GM18867 (cell line): ENCODE measurements at regions not wholly inside any gene's neighbourhood (a gene's known extent, or its start where the extent isn't known, plus 50 kb on each side); places are given as distances from the start of the nearest gene placed in this dataset.
"Not testable (repeated sequence)": the region's sequence is repeated elsewhere in the genome, so short reads cannot be mapped to it uniquely, and the experiment has no call there.

Experiments
- ATAC-seq: cut with Tn5 transposase; IDR thresholded peaks from one replicate; pipeline ENCODE4 v1.9.1; 2021; ENCODE audit warnings: mild to moderate bottlenecking, moderate library complexity; ENCODE audit not compliant: unreplicated experiment

DNA sequence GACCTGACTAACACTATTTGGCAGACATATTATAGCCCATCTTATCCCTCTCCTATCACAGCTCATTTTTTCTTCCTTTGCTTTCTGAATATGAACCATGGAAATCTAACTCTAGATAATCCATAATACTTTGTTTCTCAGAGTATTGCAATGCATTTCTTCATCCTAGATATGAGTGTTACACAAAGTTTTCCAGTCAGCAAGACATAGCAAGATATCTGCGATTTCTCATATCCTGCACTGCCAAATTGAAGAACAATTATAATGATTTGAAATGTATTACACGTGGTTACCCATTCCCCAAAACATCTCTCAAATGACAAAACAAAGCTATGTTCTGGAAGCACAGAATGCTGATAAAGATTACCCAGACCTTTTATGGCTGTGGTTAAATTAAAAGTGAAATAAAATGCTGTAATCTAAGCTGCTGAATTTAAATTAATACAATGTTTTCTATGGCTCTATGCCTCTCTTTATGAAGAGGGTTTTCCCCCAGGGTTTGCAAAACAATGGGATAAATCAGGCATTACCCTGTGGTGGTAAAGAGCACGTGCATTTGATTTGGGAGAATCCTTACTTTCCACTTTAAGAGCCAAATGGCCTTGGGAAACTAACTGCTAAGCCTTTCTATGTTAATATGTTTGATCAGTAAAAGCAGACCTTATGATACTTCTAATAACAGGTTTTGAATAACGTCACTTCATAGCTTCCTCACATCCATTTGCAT is 1291.0 kb upstream of the CNTN5 start:
- ATAC-seq: no peak

GRCh38 chr11:97732011-97732632 is 1288.6 kb upstream of the CNTN5 start:
- ATAC-seq: no peak

- no peak for ATAC-seq
Measured at GRCh38 chr11:97738751-97739150, 1282.0 kb upstream of the CNTN5 start.

- ATAC-seq: no peak
Measured at GRCh38 chr11:97739932-97740800, 1280.6 kb upstream of the CNTN5 start.

DNA sequence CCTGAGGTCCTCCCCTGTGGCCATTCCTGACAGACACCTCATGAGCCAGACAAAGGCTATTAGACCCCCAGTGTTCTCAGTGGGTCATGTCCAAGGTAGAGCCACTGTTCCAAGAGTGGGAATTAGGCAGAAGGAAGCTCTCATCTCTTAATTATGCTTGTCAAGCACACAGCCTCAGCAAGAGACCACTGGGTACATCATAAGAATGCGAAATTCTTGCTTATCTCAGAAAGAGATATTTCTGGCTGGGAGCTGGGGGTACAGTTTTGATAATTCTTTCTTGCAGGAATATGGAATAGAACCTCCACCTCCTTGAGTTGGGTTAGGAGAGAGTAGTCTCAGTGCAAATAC is 1280.0 kb upstream of the CNTN5 start:
- ATAC-seq: no peak

DNA sequence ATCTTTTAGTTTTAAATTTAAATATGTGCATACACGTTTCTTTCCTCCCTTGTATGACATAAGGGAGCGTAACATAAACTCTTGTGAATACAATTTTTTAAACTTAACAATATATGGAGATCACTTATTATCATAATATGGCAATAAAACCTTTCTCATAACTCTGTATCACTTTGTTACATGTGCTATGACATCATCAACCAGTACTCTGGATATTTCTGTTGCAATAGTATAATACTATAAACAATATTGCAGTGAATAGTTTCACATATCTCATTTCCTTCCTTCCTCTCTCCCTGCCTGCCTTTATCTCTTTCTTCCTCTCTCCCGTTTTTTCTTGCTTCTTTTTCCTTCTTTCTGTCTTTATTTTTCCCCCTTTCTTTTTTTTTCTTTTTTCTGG is 1278.0 kb upstream of the CNTN5 start:
- ATAC-seq: no peak

DNA sequence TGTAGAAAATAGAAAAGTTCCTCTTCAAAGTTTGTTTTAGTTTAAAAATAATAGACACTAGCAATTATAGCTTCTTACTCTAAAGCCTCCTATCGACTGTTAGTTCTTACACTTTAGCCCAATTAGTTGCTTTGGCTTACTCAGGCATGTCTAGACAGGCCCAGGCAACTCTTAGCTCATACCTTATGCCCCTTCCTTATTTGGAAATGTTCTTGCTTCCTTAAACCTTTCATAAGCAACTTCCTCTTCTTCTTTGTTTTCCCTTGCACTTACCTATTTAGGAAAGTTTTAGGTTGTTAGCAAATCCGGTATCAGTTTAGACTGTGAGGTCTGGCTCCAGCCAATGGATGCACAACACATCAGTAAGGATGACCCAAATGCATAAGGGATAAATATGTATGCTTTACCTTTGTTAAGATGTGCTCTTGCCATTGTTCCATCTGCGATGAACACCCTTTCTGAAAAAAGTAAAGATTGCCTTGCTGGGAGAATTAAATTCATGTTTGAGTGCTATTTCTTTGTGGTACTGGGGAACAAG is 1277.5 kb upstream of the CNTN5 start:
- ATAC-seq: no peak

DNA sequence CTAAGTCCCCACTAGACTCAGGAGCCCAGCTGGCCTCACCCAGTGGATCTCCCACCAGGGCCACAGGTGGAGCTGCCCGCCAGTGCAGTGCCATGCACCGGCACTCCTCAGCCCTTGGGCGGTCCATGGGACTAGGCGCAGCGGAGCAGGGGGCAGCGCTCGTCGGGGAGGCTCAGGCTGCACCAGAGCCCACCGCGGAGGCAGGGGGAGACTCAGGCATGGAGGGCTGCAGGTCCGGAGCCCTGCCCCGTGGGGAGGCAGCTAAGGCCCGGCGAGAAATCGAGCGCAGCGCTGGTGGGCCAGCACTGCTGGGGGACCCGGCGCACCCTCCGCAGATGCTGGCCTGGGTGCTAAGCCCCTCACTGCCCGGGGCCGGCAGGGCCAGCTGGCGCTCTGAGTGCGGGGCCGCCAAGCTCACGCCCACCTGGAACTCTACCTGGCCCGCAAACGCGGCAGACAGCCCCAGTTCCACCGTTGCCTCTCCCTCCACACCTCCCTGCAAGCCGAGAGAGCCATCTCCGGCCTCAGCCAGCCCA is 1275.2 kb upstream of the CNTN5 start:
- ATAC-seq: no peak

DNA sequence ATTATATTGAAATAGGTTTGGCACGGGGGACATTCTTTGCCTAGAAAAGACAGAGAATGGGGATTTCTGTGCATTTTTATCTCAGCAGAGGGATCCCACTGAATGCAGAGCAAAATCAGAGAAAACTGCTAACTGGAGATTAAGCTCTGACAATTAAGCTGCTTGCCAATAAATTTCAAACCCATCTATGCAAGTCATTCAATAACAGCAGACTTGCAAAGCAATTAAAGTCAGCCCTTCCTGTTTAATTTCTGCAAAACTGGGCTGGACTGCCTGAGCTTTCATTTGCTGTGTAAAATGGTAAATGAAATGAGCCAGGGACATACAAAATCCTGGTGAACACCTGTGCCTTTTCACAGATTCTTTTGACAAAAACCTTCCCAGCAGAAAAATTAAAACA is 1273.9 kb upstream of the CNTN5 start:
- ATAC-seq: no peak

- ATAC-seq: no peak
Measured at GRCh38 chr11:97751405-97751804, 1269.3 kb upstream of the CNTN5 start.

DNA sequence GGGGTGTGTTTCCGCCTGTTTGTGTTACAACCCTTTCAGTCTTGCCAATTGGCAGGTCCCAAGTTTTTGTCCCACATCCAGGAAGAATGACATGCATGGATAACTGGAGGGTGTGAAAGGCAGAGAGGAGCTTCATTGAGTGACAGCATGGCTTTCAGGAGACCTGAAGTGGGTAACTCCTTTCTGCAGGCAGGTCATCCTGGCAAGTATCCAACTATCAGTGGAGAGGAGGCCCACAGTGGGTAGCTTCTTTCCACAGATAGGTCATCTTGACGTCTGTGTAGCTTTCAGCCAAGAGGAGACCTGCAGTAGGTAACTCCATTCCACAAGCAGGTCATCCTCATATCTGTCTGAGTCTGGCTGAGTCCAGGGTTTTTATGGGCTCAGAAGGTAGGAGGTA is 1268.8 kb upstream of the CNTN5 start:
- no peak for ATAC-seq

GRCh38 chr11:97754976-97755375 is 1265.8 kb upstream of the CNTN5 start:
- ATAC-seq: no peak

DNA sequence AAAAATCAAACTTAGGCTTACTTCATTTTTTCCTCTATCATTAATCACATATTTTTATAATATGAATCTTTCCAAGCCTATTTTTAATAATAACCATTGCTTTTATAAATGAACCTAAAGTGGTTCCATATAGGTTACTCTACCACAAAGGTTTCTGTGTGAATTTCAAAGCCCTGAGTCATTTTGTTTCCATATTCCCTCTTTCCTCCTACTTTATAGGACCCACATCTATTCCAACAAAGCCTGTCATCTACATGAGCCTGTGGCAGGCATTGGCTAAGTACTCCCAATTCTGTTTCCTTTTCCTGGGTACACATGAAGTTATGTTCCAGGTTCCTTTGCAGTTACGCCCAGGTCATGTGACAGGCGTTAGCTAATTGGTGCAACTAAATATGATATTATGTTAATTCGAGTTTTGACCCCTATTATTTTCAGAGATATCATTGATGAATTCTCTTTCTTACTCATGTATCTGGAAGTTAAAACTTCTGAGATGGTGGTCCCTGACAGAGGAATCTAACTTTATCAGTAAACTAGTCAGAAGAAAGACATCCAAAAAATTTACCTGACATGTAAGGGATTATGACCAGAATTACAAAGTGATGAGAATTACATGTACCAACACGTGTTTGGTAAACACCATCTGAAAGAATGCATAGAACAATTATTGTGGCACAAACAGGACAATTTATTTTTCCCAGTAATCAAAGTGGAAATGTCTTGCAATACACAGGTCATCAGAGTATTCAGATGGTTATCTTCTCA is 1264.0 kb upstream of the CNTN5 start:
- no peak for ATAC-seq

DNA sequence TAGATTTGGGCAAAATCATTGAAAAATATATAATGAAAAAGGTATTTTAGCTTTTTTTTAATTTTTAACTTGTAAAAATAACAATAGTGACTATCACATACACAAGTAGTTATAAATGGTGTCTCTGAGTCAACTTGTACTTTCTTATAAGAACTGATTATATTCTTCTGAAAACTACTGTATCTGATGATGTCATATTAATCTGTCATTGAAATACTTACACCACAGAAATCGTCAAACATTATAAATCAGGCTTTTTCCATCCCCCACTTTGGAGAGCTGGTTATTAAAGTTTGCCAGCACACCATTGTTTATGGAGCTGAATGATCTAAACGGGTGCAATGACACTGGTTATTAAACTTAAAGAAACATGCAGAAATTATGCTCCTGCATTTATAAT is 1259.6 kb upstream of the CNTN5 start:
- no peak for ATAC-seq

DNA sequence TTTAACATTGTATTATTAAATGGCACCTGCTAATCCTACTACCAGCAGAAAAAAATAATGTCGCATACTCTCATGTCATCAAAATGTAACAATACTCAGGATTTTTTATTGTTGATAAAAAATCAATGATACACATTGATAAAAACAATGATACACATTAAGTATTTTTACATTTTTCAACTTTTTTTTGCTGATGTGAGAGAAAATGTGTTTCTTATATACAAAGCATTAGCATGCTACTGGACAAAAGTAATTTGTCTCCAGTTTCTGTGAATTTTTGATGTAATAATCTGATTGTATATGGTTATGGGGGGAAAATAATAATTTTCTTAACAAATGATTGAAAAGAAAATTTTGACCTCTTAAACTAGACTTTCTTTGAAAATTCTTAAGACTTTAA is 1256.6 kb upstream of the CNTN5 start:
- ATAC-seq: no peak

DNA sequence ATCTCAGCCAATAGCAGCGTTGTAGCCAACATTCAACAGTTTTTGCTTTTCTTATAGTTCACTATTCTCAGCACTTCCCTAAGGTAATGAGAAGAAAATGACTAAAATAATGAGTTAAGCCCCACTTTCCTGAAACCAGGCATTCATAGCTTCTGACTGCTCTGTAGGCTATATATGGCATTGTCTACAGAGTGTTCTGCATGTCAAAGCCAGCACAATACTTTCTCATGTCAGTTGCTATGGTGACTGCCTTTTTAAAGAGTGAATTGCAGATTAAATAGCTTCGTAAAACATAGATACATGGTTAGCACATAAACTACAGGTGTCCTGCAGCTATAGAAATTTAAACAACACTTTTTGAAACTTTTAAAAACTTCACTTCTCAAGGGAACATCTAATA is 1256.1 kb upstream of the CNTN5 start:
- no peak for ATAC-seq

DNA sequence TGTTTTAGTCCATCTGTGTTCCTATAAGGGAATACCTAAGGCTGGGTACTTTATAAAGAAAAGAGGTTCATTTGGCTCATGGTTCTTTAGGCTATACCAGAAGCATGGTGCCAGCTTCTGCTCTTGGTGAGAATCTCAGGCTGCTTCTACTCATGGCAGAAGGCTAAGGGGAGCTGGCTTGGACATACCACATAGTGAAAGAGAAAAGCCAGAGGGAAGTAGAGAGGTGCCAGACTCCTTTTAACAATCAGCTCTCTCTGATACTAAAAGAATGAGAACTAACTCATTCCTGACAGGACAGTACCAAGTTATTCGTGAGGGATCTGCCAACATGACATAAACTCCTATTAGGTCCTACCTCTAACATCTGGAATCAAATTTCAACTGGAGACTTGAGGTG is 1250.2 kb upstream of the CNTN5 start:
- no peak for ATAC-seq

GRCh38 chr11:97772705-97773104 is 1248.0 kb upstream of the CNTN5 start:
- no peak for ATAC-seq

DNA sequence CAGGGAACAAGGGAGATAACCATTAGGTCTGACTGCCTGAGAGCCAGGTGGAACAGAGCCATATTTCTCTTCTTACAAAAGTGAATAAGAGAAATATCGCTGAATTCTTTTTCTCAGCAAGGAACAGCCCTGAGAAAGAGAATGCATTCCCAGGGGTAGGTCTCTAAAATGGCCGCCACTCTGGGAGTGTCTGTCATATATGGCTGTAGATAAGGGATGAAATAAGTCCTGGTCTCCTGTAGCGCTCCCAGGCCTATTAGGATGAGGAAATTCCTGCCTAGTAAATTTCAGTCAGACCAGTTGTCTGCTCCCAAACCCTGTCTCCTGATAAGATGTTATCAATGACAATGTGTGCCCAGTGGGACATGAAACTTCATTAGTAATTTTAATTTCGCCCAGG is 1236.4 kb upstream of the CNTN5 start:
- not testable (repeated sequence) for ATAC-seq

DNA sequence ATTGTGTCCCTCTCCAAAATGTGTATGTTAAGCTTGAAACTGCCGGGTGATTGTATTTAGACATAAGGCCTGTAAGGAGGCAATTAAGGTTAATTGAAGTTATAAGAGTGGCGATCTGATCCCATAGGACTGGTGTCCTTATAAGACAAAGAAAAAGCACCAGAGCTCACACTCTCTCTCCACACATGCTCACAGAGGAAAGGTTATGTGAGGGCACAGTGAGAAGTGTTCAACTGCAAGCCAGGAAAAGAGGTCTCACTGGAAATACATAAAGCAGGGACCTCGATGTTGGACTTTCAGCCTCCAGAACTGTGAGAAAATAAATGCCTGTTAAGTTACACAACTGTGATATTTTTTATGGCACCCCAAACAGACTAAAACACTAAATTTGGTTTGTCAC is 1233.8 kb upstream of the CNTN5 start:
- ATAC-seq: no peak

DNA sequence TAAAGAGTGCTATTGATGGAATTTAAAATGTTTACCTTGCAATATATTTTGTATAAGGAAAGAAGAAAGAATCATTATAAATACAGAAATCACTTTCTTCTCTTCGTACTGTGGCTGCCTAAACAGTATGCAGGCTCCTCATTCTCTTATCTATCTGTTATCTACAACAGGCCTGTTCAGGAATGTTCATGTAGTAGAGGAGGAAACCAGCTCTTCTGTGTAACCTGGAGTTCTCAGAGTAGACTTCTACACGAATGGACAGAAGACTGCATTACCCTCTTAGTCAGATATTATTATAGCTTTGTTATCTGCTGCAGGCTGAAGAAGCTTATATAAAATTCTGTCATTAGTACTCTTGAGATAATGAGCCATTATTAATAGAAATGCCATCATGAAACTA is 1225.9 kb upstream of the CNTN5 start:
- no peak for ATAC-seq
